HG03196 (cell line): ENCODE measurements at regions not wholly inside any gene's neighbourhood (a gene's known extent, or its start where the extent isn't known, plus 50 kb on each side); places are given as distances from the start of the nearest gene placed in this dataset.

ENCODE experiments used
- ATAC-seq: cut with Tn5 transposase; IDR thresholded peaks from one replicate; pipeline ENCODE4 v1.9.1; 2021; ENCODE audit not compliant: unreplicated experiment

- no peak for ATAC-seq
Observed at GRCh38 chr12:126708492-126708896, 1558.5 kb upstream of the TMEM132C start.

GRCh38 chr12:126718365-126718764, 1548.6 kb upstream of the TMEM132C start:
- no peak for ATAC-seq

GRCh38 chr12:126719912-126720705, 1546.9 kb upstream of the TMEM132C start:
- no peak for ATAC-seq

- ATAC-seq: no peak
Observed at GRCh38 chr12:126726481-126727217, 1540.3 kb upstream of the TMEM132C start.

GRCh38 chr12:126727218-126728075, 1539.5 kb upstream of the TMEM132C start:
- no peak for ATAC-seq

GRCh38 chr12:126734296-126734695, 1532.7 kb upstream of the TMEM132C start:
- no peak for ATAC-seq

GRCh38 chr12:126734710-126735109, 1532.3 kb upstream of the TMEM132C start:
- no peak for ATAC-seq

- ATAC-seq: no peak
Observed at GRCh38 chr12:126741536-126742240, 1525.3 kb upstream of the TMEM132C start.

GRCh38 chr12:126742241-126742641, 1524.7 kb upstream of the TMEM132C start:
- ATAC-seq: no peak

GRCh38 chr12:126747530-126748149, 1519.3 kb upstream of the TMEM132C start:
- peak; percentile 53 for ATAC-seq

- ATAC-seq: no peak
Observed at GRCh38 chr12:126752021-126752420, 1514.9 kb upstream of the TMEM132C start.

- no peak for ATAC-seq
Observed at GRCh38 chr12:126757326-126757725, 1509.6 kb upstream of the TMEM132C start.

- no peak for ATAC-seq
Observed at GRCh38 chr12:126760092-126760491, 1506.9 kb upstream of the TMEM132C start.

- ATAC-seq: no peak
Observed at GRCh38 chr12:126761420-126761819, 1505.5 kb upstream of the TMEM132C start.

- ATAC-seq: no peak
Observed at GRCh38 chr12:126762150-126762549, 1504.8 kb upstream of the TMEM132C start.

GRCh38 chr12:126763359-126763758, 1503.6 kb upstream of the TMEM132C start:
- ATAC-seq: no peak

- ATAC-seq: no peak
Observed at GRCh38 chr12:126767334-126767733, 1499.6 kb upstream of the TMEM132C start.

- no peak for ATAC-seq
Observed at GRCh38 chr12:126768517-126768916, 1498.5 kb upstream of the TMEM132C start.

GRCh38 chr12:126770188-126770587, 1496.8 kb upstream of the TMEM132C start:
- no peak for ATAC-seq

GRCh38 chr12:126772171-126772864, 1494.7 kb upstream of the TMEM132C start:
- peak; percentile 80 for ATAC-seq
